ENCODE measurements at regions not wholly inside any gene's neighbourhood (a gene's known extent, or its start where the extent isn't known, plus 50 kb on each side); places are given as distances from the start of the nearest gene placed in this dataset.

DNA sequence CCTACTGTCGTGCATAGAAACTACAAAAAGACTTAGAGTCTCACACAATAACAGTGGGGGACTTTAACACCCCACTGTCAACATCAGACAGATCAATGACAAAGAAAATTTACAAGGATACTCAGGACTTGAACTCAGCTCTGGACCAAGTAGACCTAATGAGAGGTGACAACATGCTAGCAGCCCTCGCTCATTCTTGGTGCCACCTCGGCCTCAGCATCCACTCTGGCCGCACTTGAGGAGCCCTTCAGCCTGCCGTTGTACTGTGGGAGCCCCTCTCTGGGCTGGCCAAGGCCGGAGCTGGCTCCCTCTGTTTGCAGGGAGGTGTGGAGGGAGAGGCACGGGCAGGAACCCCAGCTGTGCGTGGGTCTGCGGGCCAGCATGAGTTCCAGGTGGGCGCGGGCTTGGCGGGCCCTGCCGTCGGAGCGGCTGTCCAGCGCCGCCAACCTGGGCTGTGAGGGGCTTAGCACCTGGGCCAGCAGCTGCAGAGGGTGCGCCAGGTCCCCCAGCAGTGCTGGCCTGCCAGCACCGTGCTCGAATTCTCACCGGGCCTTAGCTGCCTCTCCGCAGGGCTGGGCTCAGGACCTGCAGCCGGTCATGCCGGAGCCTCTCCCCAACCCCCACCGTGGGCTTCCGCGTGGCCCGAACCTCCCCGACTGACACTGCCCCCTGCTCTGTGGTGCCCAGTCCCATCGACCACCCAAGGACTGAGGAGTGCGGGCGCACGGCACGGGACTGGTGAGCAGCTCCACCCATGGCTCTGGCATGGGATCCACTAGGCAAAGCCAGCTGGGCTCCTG is 205.6 kb downstream of the FRK start:
- H3K36me3 Mint-ChIP-seq (ENCODE audit: insufficient read depth, unreplicated experiment): no peaks in the 10 kb centered on the region
- no peak for TF ChIP-seq CTCF (IDR thresholded peaks at IDR 0.05; ENCODE audit: unreplicated experiment)
- H3K27ac Mint-ChIP-seq (ENCODE audit: unreplicated experiment): no peak overlapping the region
- H3K27me3 Mint-ChIP-seq (ENCODE audit: unreplicated experiment): peaks cover 13% of the 10 kb centered on the region
- intact Hi-C loops (cut with micrococcal nuclease; ENCODE audit: unreplicated experiment): no loop called here
- DNase-seq: no peak
- H3K9me3 Mint-ChIP-seq (ENCODE audit: low read depth, unreplicated experiment): peaks cover 16% of the 10 kb centered on the region
- BruUV-seq (replicated peaks): no TSS peak
- H3K4me3 Mint-ChIP-seq (ENCODE audit: low read depth, unreplicated experiment): no peak overlapping the region
- H3K4me1 Mint-ChIP-seq (ENCODE audit: low read depth, unreplicated experiment): no peaks in the 10 kb centered on the region
- CTCF ChIA-PET: no interaction called here

GRCh38 chr6:115847671-115848070 is 213.0 kb downstream of the FRK start:
- H3K36me3 Mint-ChIP-seq (ENCODE audit: insufficient read depth, unreplicated experiment): no peaks in the 10 kb centered on the region
- H3K4me3 Mint-ChIP-seq (ENCODE audit: low read depth, unreplicated experiment): no peak overlapping the region
- CTCF ChIA-PET: no interaction called here
- intact Hi-C loops (cut with micrococcal nuclease; ENCODE audit: unreplicated experiment): no loop called here
- no TSS peak for BruUV-seq (replicated peaks)
- no peak for DNase-seq
- H3K27me3 Mint-ChIP-seq (ENCODE audit: unreplicated experiment): no peaks in the 10 kb centered on the region
- no peak overlapping the region for H3K27ac Mint-ChIP-seq (ENCODE audit: unreplicated experiment)
- no peaks in the 10 kb centered on the region for H3K4me1 Mint-ChIP-seq (ENCODE audit: low read depth, unreplicated experiment)
- H3K9me3 Mint-ChIP-seq (ENCODE audit: low read depth, unreplicated experiment): no peaks in the 10 kb centered on the region
- TF ChIP-seq CTCF (IDR thresholded peaks at IDR 0.05; ENCODE audit: unreplicated experiment): no peak

DNA sequence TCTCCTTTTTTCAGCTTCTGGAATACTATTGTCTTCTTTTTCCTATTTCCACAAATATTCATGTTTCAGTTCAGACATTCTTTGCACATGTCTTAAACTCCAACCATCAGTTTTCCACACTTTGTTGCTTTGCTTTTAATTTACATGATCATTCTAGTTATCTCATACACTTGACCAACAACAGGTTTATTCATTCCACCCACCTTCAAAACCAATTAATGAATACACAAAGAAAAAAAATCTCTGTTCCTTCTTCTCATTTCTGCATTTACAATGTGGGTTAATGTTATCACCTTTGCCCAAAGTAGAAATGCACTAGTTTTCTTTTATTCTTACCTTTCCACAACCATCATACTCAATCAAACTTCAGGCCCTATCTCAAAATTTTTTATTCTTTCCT is 216.7 kb downstream of the FRK start:
- Mint-ChIP-seq H3K4me1 (ENCODE audit: low read depth, unreplicated experiment) (no peaks in the 10 kb centered on the region), H3K4me3 (ENCODE audit: low read depth, unreplicated experiment) (no peak overlapping the region), H3K27me3 (ENCODE audit: unreplicated experiment) (no peaks in the 10 kb centered on the region), H3K9me3 (ENCODE audit: low read depth, unreplicated experiment) (no peaks in the 10 kb centered on the region), H3K36me3 (ENCODE audit: insufficient read depth, unreplicated experiment) (no peaks in the 10 kb centered on the region), H3K27ac (ENCODE audit: unreplicated experiment) (no peak overlapping the region)
- intact Hi-C loops (cut with micrococcal nuclease; ENCODE audit: unreplicated experiment): no loop called here
- CTCF ChIA-PET: no interaction called here
- TF ChIP-seq CTCF (IDR thresholded peaks at IDR 0.05; ENCODE audit: unreplicated experiment): no peak
- DNase-seq: no peak
- no TSS peak for BruUV-seq (replicated peaks)

GRCh38 chr6:115842338-115842737 is 218.4 kb downstream of the FRK start:
- no TSS peak for BruUV-seq (replicated peaks)
- CTCF ChIA-PET: no interaction called here
- Mint-ChIP-seq H3K36me3 (ENCODE audit: insufficient read depth, unreplicated experiment) (no peaks in the 10 kb centered on the region), H3K4me3 (ENCODE audit: low read depth, unreplicated experiment) (no peak overlapping the region), H3K9me3 (ENCODE audit: low read depth, unreplicated experiment) (no peaks in the 10 kb centered on the region), H3K4me1 (ENCODE audit: low read depth, unreplicated experiment) (no peaks in the 10 kb centered on the region), H3K27me3 (ENCODE audit: unreplicated experiment) (no peaks in the 10 kb centered on the region), H3K27ac (ENCODE audit: unreplicated experiment) (no peak overlapping the region)
- intact Hi-C loops (cut with micrococcal nuclease; ENCODE audit: unreplicated experiment): no loop called here
- TF ChIP-seq CTCF (IDR thresholded peaks at IDR 0.05; ENCODE audit: unreplicated experiment): no peak
- no peak for DNase-seq

Data from Calu3 (cell line).